ENCODE measurements at regions not wholly inside any gene's neighbourhood (a gene's known extent, or its start where the extent isn't known, plus 50 kb on each side); places are given as distances from the start of the nearest gene placed in this dataset.
A peak's percentile ranks its signal among the peaks of the same experiment; 100 is the strongest.

GRCh38 chr13:76733671-76734070, 152.5 kb downstream of the KCTD12 start:
- 75 to 84% (median 79%) methylated on average over 3 of the region's 3 CpGs for WGBS, 3 donors
- Histone ChIP-seq H3K27me3 (ENCODE audit: control insufficient read depth in 3 of 3, insufficient read depth in 3 of 3, low read length in 3 of 3) (no peaks in the 10 kb centered on the region), H3K9me3 (ENCODE audit: control insufficient read depth in 2 of 2, insufficient read depth in 1 of 2, low read depth in 1 of 2, low read length in 1 of 2) (no peaks in the 10 kb centered on the region), H3K4me1 (ENCODE audit: control insufficient read depth in 3 of 3, insufficient read depth in 2 of 3, low read depth in 1 of 3, low read length in 2 of 3) (no peaks in the 10 kb centered on the region), H3K27ac (ENCODE audit: low read depth in 1 of 3, low read length in 2 of 3) (no peak overlapping the region), H3K4me3 (ENCODE audit: low read depth in 1 of 3, low read length in 3 of 3) (no peak overlapping the region), H3K36me3 (ENCODE audit: control insufficient read depth in 3 of 3, insufficient read depth in 2 of 3, low read depth in 1 of 3, low read length in 3 of 3) (no peaks in the 10 kb centered on the region)
- DNase-seq (no peak), FAIRE-seq (no peak)

- Histone ChIP-seq H3K27ac (ENCODE audit: low read depth in 1 of 3, low read length in 2 of 3) (no peak overlapping the region), H3K9me3 (ENCODE audit: control insufficient read depth in 2 of 2, insufficient read depth in 1 of 2, low read depth in 1 of 2, low read length in 1 of 2) (peaks cover 0 to 8% of the 10 kb centered on the region in 2 donors), H3K4me1 (ENCODE audit: control insufficient read depth in 3 of 3, insufficient read depth in 2 of 3, low read depth in 1 of 3, low read length in 2 of 3) (no peaks in the 10 kb centered on the region), H3K36me3 (ENCODE audit: control insufficient read depth in 3 of 3, insufficient read depth in 2 of 3, low read depth in 1 of 3, low read length in 3 of 3) (no peaks in the 10 kb centered on the region), H3K27me3 (ENCODE audit: control insufficient read depth in 3 of 3, insufficient read depth in 3 of 3, low read length in 3 of 3) (no peaks in the 10 kb centered on the region), H3K4me3 (ENCODE audit: low read depth in 1 of 3, low read length in 3 of 3) (no peak overlapping the region)
- no peak for DNase-seq
- WGBS, 3 donors, result 54 to 77% (median 61%) methylated on average over 2 of the region's 2 CpGs
- FAIRE-seq, result no peak
Observed at GRCh38 chr13:76732367-76732766, 153.8 kb downstream of the KCTD12 start.

GRCh38 chr13:76730220-76730619, 156.0 kb downstream of the KCTD12 start:
- Histone ChIP-seq H3K4me3 (ENCODE audit: low read depth in 1 of 3, low read length in 3 of 3) (no peak overlapping the region), H3K27me3 (ENCODE audit: control insufficient read depth in 3 of 3, insufficient read depth in 3 of 3, low read length in 3 of 3) (no peaks in the 10 kb centered on the region), H3K9me3 (ENCODE audit: control insufficient read depth in 2 of 2, insufficient read depth in 1 of 2, low read depth in 1 of 2, low read length in 1 of 2) (peaks cover 0 to 8% of the 10 kb centered on the region in 2 donors), H3K4me1 (ENCODE audit: control insufficient read depth in 3 of 3, insufficient read depth in 2 of 3, low read depth in 1 of 3, low read length in 2 of 3) (no peaks in the 10 kb centered on the region), H3K27ac (ENCODE audit: low read depth in 1 of 3, low read length in 2 of 3) (no peak overlapping the region), H3K36me3 (ENCODE audit: control insufficient read depth in 3 of 3, insufficient read depth in 2 of 3, low read depth in 1 of 3, low read length in 3 of 3) (no peaks in the 10 kb centered on the region)
- no peak for DNase-seq
- WGBS, 3 donors, result 69% methylated on average over 4 of the region's 4 CpGs
- no peak for FAIRE-seq

GRCh38 chr13:76729691-76730090, 156.5 kb downstream of the KCTD12 start:
- Histone ChIP-seq H3K27me3 (ENCODE audit: control insufficient read depth in 3 of 3, insufficient read depth in 3 of 3, low read length in 3 of 3) (no peaks in the 10 kb centered on the region), H3K27ac (ENCODE audit: low read depth in 1 of 3, low read length in 2 of 3) (no peak overlapping the region), H3K36me3 (ENCODE audit: control insufficient read depth in 3 of 3, insufficient read depth in 2 of 3, low read depth in 1 of 3, low read length in 3 of 3) (no peaks in the 10 kb centered on the region), H3K4me3 (ENCODE audit: low read depth in 1 of 3, low read length in 3 of 3) (no peak overlapping the region), H3K9me3 (ENCODE audit: control insufficient read depth in 2 of 2, insufficient read depth in 1 of 2, low read depth in 1 of 2, low read length in 1 of 2) (peaks cover 0 to 8% of the 10 kb centered on the region in 2 donors), H3K4me1 (ENCODE audit: control insufficient read depth in 3 of 3, insufficient read depth in 2 of 3, low read depth in 1 of 3, low read length in 2 of 3) (no peaks in the 10 kb centered on the region)
- WGBS, 3 donors, result 69 to 76% (median 74%) methylated on average over 1 of the region's 1 CpG
- FAIRE-seq (no peak), DNase-seq (no peak)

DNA sequence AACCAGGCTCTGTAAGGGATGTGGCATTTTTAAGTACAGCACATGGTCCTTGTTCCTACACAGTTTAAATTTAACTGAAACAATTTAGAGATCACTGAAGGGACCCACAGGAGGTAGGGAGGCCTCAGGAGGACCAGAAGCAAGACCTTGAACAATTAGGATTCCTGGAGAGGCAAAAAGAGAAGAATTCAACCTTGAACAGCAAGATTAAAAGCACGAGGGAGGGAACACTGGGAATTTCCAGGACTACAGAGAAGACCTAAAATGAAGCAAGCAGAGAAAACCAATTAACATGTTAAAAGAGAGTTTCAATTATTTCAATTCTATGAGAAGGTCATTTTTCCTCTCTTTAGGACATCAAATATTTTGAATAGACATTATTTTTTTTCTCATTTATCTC, 160.3 kb downstream of the KCTD12 start:
- H3K27ac ChIP-seq (ENCODE audit: low read depth in 1 of 3, low read length in 2 of 3), result no peak overlapping the region
- no peaks in the 10 kb centered on the region for H3K36me3 ChIP-seq (ENCODE audit: control insufficient read depth in 3 of 3, insufficient read depth in 2 of 3, low read depth in 1 of 3, low read length in 3 of 3)
- peaks cover 0 to 2% (median 0%) of the 10 kb centered on the region in 3 donors for H3K4me1 ChIP-seq (ENCODE audit: control insufficient read depth in 3 of 3, insufficient read depth in 2 of 3, low read depth in 1 of 3, low read length in 2 of 3)
- 22 to 46% (median 39%) methylated on average over 1 of the region's 1 CpG for WGBS, 3 donors
- H3K27me3 ChIP-seq (ENCODE audit: control insufficient read depth in 3 of 3, insufficient read depth in 3 of 3, low read length in 3 of 3), result no peaks in the 10 kb centered on the region
- H3K9me3 ChIP-seq (ENCODE audit: control insufficient read depth in 2 of 2, insufficient read depth in 1 of 2, low read depth in 1 of 2, low read length in 1 of 2), result peaks cover 0 to 8% of the 10 kb centered on the region in 2 donors
- DNase-seq (no peak), FAIRE-seq (no peak)
- no peak overlapping the region for H3K4me3 ChIP-seq (ENCODE audit: low read depth in 1 of 3, low read length in 3 of 3)

DNA sequence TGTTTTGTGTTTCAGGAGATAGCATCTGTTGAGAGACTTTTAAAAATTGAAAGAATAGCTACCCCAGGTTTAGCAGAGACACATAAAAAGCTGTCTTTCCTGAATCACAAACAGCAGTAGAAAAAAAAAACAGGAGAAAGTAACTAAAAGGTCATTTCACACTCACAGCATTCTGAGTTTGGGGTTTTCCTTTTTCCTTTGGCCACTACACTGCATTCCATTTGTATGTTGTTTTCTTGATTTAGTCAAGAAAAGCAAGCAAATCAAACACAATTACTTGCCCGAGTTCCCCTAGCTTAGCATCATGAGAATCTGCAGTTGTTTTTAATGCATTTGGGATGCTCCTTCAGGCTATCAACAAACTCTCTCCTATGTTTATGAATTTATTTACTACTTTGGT, 161.0 kb downstream of the KCTD12 start:
- WGBS, 3 donors, result 36 to 65% (median 50%) methylated on average over 1 of the region's 1 CpG
- DNase-seq, result no peak
- Histone ChIP-seq H3K4me1 (ENCODE audit: control insufficient read depth in 3 of 3, insufficient read depth in 2 of 3, low read depth in 1 of 3, low read length in 2 of 3) (peaks cover 0 to 5% (median 0%) of the 10 kb centered on the region in 3 donors), H3K9me3 (ENCODE audit: control insufficient read depth in 2 of 2, insufficient read depth in 1 of 2, low read depth in 1 of 2, low read length in 1 of 2) (peaks cover 0 to 8% of the 10 kb centered on the region in 2 donors), H3K27me3 (ENCODE audit: control insufficient read depth in 3 of 3, insufficient read depth in 3 of 3, low read length in 3 of 3) (no peaks in the 10 kb centered on the region), H3K27ac (ENCODE audit: low read depth in 1 of 3, low read length in 2 of 3) (no peak overlapping the region), H3K36me3 (ENCODE audit: control insufficient read depth in 3 of 3, insufficient read depth in 2 of 3, low read depth in 1 of 3, low read length in 3 of 3) (no peaks in the 10 kb centered on the region), H3K4me3 (ENCODE audit: low read depth in 1 of 3, low read length in 3 of 3) (no peak overlapping the region)
- no peak for FAIRE-seq

GRCh38 chr13:76724421-76724820, 161.8 kb downstream of the KCTD12 start:
- H3K4me1 ChIP-seq (ENCODE audit: control insufficient read depth in 3 of 3, insufficient read depth in 2 of 3, low read depth in 1 of 3, low read length in 2 of 3), result peaks cover 0 to 5% (median 0%) of the 10 kb centered on the region in 3 donors
- 63 to 72% (median 63%) methylated on average over 2 of the region's 2 CpGs for WGBS, 3 donors
- FAIRE-seq, result no peak
- no peaks in the 10 kb centered on the region for H3K27me3 ChIP-seq (ENCODE audit: control insufficient read depth in 3 of 3, insufficient read depth in 3 of 3, low read length in 3 of 3)
- no peak overlapping the region for H3K27ac ChIP-seq (ENCODE audit: low read depth in 1 of 3, low read length in 2 of 3)
- H3K4me3 ChIP-seq (ENCODE audit: low read depth in 1 of 3, low read length in 3 of 3), result no peak overlapping the region
- peaks cover 0 to 8% of the 10 kb centered on the region in 2 donors for H3K9me3 ChIP-seq (ENCODE audit: control insufficient read depth in 2 of 2, insufficient read depth in 1 of 2, low read depth in 1 of 2, low read length in 1 of 2)
- no peaks in the 10 kb centered on the region for H3K36me3 ChIP-seq (ENCODE audit: control insufficient read depth in 3 of 3, insufficient read depth in 2 of 3, low read depth in 1 of 3, low read length in 3 of 3)
- DNase-seq, result no peak

DNA sequence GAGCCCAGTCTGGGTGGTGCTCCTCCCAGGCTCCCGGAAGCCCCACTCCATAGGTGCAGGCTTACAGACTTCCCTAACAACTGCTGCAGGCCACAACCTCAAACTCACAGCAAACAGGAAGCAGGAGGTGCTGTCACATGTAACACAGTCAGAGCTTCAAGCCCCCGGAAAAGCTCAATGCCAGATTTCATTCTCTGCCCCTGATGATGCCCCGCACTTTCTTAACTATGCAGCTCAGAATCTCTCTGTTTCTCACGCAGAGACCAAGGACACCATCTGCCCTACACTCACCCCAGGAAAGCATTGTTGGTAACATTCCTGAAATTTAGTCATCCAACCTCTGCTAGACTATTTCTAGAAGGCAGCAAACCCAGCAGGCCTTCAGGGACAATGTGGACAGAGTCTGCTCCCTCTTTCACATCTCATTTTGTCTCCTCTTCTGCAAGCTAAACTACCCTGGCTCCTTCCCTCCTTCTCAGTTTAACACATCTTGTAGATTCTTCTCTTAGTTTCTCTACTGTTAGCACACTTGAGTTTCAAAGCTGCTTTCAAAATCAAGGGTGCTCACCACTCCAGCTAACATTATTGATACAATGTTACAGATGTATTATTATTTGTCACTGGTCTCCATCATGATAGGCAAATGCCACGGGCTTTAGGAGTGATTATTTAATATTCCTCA, 162.5 kb downstream of the KCTD12 start:
- H3K36me3 ChIP-seq (ENCODE audit: control insufficient read depth in 3 of 3, insufficient read depth in 2 of 3, low read depth in 1 of 3, low read length in 3 of 3), result no peaks in the 10 kb centered on the region
- no peaks in the 10 kb centered on the region for H3K27me3 ChIP-seq (ENCODE audit: control insufficient read depth in 3 of 3, insufficient read depth in 3 of 3, low read length in 3 of 3)
- DNase-seq, result no peak
- peaks cover 0 to 8% of the 10 kb centered on the region in 2 donors for H3K9me3 ChIP-seq (ENCODE audit: control insufficient read depth in 2 of 2, insufficient read depth in 1 of 2, low read depth in 1 of 2, low read length in 1 of 2)
- H3K4me3 ChIP-seq (ENCODE audit: low read depth in 1 of 3, low read length in 3 of 3), result no peak overlapping the region
- no peak for FAIRE-seq
- 44 to 59% (median 51%) methylated on average over 5 of the region's 5 CpGs for WGBS, 3 donors
- peaks cover 0 to 5% (median 0%) of the 10 kb centered on the region in 3 donors for H3K4me1 ChIP-seq (ENCODE audit: control insufficient read depth in 3 of 3, insufficient read depth in 2 of 3, low read depth in 1 of 3, low read length in 2 of 3)
- H3K27ac ChIP-seq (ENCODE audit: low read depth in 1 of 3, low read length in 2 of 3), result peak overlapping the region in 1 of 3 donors; percentile 17

DNA sequence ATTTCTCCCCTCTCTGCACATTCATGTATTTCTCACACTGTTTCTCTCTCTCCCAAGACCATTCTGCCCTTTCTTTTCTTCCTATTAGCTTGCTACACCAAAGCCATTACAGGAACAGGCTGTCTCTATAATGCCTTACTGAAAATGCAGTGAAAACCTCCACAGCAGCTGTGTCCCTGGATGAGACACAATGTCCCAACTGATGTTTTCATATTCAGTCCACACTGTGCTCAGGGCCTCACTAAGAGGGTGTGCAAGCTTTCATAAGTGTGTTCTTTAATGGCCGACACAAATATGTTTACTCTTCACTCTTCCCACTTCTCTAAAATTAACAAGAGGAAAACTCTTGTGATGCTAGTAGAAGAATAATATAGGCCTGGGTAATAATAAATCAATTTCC, 163.4 kb downstream of the KCTD12 start:
- Histone ChIP-seq H3K9me3 (ENCODE audit: control insufficient read depth in 2 of 2, insufficient read depth in 1 of 2, low read depth in 1 of 2, low read length in 1 of 2) (peaks cover 0 to 3% of the 10 kb centered on the region in 2 donors), H3K4me3 (ENCODE audit: low read depth in 1 of 3, low read length in 3 of 3) (no peak overlapping the region), H3K27me3 (ENCODE audit: control insufficient read depth in 3 of 3, insufficient read depth in 3 of 3, low read length in 3 of 3) (no peaks in the 10 kb centered on the region), H3K4me1 (ENCODE audit: control insufficient read depth in 3 of 3, insufficient read depth in 2 of 3, low read depth in 1 of 3, low read length in 2 of 3) (peaks cover 0 to 5% (median 0%) of the 10 kb centered on the region in 3 donors), H3K36me3 (ENCODE audit: control insufficient read depth in 3 of 3, insufficient read depth in 2 of 3, low read depth in 1 of 3, low read length in 3 of 3) (no peaks in the 10 kb centered on the region), H3K27ac (ENCODE audit: low read depth in 1 of 3, low read length in 2 of 3) (no peak overlapping the region)
- DNase-seq, result no peak
- FAIRE-seq, result no peak
- 88 to 96% (median 88%) methylated on average over 1 of the region's 1 CpG for WGBS, 3 donors

Measured in small intestine (tissue), 7 donors.